Epithelial cell of proximal tubule (primary cell): ENCODE measurements at regions not wholly inside any gene's neighbourhood (a gene's known extent, or its start where the extent isn't known, plus 50 kb on each side); places are given as distances from the start of the nearest gene placed in this dataset.
"Not testable (repeated sequence)": the region's sequence is repeated elsewhere in the genome, so short reads cannot be mapped to it uniquely, and the experiment has no call there.

Source experiments
- DNase-seq: peaks from one replicate; pipeline ENCODE4 v3.0.0-alpha.2; 2011; ENCODE audit warnings: low read depth
- H3K4me3 ChIP-seq: 2 replicates; pipeline ENCODE4 v1.5.1; 2011; ENCODE audit warnings: low read depth, mild to moderate bottlenecking, low read length
- TF ChIP-seq, protein P1 (sequence below): conservative IDR thresholded peaks from 2 replicates; pipeline ENCODE4 v1.5.1; 2012; ENCODE audit warnings: low read depth, mild to moderate bottlenecking, low read length

DNA sequence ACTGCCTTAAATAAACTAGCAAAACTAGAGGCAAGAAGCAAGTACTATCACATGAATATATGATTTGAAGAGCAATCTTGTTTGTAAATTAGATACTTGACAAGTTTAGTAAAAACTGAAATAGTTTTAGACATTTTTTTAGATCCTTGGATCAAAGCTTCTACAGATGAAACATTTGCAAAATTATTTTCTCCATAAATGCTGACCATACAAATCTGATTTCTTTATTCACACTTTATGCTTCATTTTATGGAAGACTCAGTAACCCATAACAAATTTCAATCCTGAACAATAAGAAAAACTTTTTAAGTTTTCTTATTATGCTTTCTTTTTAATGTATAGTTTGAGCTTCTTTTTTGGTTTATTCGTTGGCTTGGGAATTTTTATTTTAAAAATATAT lies 750.2 kb upstream of the SLITRK5 start:
- TF ChIP-seq, protein P1, sequence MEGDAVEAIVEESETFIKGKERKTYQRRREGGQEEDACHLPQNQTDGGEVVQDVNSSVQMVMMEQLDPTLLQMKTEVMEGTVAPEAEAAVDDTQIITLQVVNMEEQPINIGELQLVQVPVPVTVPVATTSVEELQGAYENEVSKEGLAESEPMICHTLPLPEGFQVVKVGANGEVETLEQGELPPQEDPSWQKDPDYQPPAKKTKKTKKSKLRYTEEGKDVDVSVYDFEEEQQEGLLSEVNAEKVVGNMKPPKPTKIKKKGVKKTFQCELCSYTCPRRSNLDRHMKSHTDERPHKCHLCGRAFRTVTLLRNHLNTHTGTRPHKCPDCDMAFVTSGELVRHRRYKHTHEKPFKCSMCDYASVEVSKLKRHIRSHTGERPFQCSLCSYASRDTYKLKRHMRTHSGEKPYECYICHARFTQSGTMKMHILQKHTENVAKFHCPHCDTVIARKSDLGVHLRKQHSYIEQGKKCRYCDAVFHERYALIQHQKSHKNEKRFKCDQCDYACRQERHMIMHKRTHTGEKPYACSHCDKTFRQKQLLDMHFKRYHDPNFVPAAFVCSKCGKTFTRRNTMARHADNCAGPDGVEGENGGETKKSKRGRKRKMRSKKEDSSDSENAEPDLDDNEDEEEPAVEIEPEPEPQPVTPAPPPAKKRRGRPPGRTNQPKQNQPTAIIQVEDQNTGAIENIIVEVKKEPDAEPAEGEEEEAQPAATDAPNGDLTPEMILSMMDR: no peak
- no peak for DNase-seq
- H3K4me3 ChIP-seq: no peak overlapping the region

DNA sequence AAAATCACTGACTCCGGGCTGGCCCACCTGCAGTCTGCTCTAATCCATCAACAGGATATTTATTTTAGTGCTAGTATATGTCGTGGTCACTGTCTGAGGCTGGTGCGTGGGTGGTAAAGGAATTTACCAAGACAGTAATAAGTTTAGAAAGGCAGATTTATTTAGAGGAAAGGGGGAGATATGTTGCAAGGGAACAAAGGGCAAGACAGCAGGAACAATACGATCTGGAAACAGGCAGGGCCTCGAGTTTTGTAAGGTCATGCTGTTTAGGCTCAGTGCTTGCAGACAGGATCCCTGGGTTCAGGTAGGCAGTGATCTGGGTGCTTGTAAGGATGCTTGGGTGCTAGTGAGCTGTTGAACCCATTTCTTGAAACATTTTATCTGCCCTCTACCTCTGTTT lies 748.2 kb upstream of the SLITRK5 start:
- peak; percentile 12 for DNase-seq
- TF ChIP-seq, protein P1: no peak

DNA sequence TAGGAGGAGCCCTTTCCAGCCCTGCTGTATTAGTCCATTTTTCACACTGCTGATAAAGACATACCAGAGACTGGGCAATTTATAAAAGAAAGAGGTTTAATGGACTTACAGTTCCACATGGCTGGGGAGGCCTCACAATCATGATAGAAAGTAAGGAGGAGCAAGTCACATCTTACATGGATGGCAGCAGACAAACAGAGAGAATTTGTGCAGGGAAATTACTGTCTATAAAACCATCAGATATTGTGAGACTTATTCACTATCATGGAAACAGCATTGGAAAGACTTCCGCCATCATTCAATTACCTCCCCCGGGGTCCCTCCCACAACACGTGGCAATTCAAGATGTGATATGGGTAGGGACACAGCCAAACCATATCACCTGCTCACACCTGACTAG lies 744.3 kb upstream of the SLITRK5 start:
- not testable (repeated sequence) for H3K4me3 ChIP-seq, DNase-seq

More for the DNA sequence above, 748.2 kb upstream of the SLITRK5 start:
- H3K4me3 ChIP-seq: no peak overlapping the region

DNA sequence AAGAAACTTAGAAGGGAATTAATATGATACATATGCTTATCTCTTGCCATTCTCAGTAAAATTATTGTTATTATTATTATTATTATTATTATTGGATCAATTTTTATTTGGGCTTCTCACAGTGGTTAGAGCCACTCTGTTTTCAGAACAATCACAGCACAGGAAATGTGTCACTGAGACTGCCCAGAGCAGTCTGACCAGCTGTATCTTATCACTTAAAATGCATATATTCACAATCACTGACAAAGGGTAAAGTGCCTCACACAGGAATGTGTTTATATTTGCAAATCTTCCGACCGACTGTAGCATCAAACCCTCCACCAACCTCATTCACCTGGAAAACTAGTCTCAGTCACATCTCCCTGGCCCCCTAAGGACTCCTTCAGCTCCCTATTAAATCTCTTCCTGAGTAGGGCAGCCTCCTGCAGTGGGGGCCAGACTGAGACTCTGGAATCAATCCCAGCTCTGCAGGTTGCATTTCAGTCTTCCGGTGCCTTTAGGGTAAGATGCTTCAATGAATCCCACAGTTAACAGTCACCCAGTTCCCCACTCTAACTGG lies 738.3 kb upstream of the SLITRK5 start:
- TF ChIP-seq, protein P1: no peak
- DNase-seq: no peak
- no peak overlapping the region for H3K4me3 ChIP-seq

DNA sequence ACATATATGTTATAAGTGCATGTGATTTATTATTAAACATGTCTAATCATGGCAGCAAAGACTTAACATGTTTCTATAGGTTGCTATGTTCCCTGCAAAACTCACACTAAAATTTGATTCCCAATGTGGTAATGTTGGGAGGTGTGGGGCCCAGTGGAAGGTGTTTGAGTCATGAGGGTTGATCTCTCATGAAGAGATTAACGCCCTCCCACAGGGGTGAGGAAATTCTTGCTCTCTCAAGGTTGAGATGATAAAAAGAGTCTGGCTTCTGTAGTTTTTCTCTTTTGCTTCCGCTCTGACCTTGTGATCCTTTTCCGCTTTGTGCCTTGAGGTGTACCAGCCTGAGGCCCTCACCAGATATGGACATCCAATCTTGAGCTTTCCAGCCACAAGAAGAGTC lies 737.5 kb upstream of the SLITRK5 start:
- no peak for DNase-seq
- no peak overlapping the region for H3K4me3 ChIP-seq
- TF ChIP-seq, protein P1: no peak

DNA sequence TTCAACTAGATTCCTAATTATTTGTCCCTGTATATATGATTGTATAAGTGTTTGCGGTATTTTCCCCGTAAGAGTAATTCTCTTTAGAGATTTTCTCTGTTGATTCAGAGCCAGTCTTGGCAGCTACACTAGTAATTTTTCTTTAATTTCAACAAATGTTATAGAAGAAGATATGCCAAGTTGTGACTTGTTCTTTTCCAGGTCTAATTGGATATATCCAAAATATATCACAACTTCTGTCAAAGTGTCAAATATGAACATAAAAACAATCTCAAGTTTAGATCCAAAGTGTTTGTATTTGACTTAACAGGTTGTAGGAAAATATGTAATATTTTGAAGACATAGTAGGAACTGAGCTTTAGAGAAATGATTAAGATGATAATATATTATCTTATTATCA lies 733.9 kb upstream of the SLITRK5 start:
- H3K4me3 ChIP-seq: no peak overlapping the region
- TF ChIP-seq, protein P1: no peak
- no peak for DNase-seq

DNA sequence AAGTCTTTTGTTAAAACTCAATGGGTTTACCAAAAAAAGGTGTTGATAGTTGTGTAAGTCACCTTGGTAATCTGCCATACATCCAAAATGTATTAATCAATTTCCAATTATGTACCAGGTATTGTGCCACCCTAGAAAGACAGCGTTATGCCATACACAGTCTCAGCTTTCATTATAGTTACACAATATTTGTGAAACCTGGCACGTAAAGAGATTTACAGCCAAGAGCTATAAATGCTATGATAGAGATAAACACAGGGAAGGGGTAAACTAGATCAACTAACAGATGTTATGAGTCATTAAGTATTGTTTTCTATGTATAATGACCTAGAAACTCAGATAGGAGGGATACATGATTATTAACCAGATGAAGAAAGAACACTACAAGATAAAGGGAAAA lies 725.6 kb upstream of the SLITRK5 start:
- no peak for DNase-seq
- H3K4me3 ChIP-seq: no peak overlapping the region
- TF ChIP-seq, protein P1: no peak

DNA sequence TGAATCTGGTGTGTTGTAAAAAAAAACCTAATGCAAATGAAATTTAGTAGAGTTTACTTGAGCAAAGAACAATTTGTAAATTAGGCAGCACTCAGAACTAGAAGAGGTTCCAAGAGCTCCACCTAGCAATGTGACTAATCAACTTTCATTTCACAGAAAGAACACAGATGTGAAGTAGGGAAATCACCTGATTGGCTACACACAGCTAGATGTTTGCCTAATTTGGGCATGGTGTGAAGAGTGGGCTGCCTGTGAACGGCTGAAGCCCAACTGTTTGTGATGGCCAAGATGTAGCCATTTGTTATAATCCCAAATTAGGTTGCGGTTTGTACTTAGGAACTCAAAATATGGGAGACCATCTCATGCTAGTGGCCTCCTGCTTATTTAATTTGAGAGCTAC lies 724.4 kb upstream of the SLITRK5 start:
- no peak overlapping the region for H3K4me3 ChIP-seq
- TF ChIP-seq, protein P1: no peak
- no peak for DNase-seq
